KOPT-K1 (cell line): ENCODE measurements at regions not wholly inside any gene's neighbourhood (a gene's known extent, or its start where the extent isn't known, plus 50 kb on each side); places are given as distances from the start of the nearest gene placed in this dataset.

Experiments
- H3K27ac ChIP-seq: fragments of 200-600 bp; sonication (generic); 2 replicates; pipeline ENCODE4 v1.5.1; 2016; ENCODE audit warnings: antibody characterized with exemption, mild to moderate bottlenecking, low read depth, low read length; ENCODE audit not compliant: poor library complexity, severe bottlenecking
- H3K36me3 ChIP-seq: fragments of 200-600 bp; sonication (generic); 2 replicates; pipeline ENCODE4 v1.5.1; 2017; ENCODE audit warnings: antibody characterized with exemption, mild to moderate bottlenecking, low read length, moderate library complexity; ENCODE audit not compliant: insufficient read depth
- H3K9me3 ChIP-seq: fragments of 200-600 bp; sonication (generic); 2 replicates; pipeline ENCODE4 v1.5.1; 2017; ENCODE audit warnings: antibody characterized with exemption, low read length, mild to moderate bottlenecking; ENCODE audit not compliant: insufficient read depth, poor library complexity, severe bottlenecking

GRCh38 chrX:121102101-121102500 is 54.7 kb downstream of the GLUD2 start:
- Histone ChIP-seq H3K9me3 (no peaks in the 10 kb centered on the region), H3K36me3 (no peaks in the 10 kb centered on the region), H3K27ac (no peak overlapping the region)

GRCh38 chrX:121103381-121103780 is 56.0 kb downstream of the GLUD2 start:
- Histone ChIP-seq H3K36me3 (no peaks in the 10 kb centered on the region), H3K27ac (no peak overlapping the region), H3K9me3 (no peaks in the 10 kb centered on the region)

DNA sequence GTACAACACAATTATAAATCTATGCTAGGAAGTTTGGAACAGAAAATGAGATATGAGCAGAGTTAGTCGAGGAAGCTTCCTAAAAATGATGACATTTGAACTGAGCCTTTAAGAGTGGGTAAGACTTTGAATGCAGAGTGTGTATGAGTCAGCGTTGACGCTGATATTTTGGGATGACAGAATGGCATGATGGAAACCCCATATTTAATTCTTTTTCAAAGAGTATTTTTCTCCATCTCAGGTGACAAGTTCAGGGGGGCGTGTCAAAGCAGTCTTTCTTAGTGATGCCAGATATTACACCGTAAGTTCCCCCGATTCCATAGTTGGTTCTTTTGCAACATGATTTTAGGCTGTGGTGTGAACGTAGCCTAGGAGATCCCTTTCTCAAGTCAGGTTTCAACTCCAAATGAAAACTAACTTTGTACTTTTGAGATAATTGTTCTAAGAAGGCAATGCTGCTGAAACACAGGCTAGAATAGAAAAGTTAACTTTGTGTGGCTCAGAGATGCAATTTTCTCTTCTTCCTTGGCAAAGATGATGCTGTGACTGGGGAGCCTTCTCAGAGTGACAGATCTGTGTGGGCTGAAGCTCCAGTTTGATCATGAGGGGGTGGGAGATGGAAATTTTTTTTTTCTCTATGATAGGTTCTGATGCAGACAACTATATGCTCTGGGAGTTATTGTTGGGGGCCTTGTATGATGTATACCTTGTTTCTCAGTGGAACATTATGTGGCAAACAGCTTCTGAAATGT is 59.2 kb downstream of the GLUD2 start:
- Histone ChIP-seq H3K9me3 (no peaks in the 10 kb centered on the region), H3K36me3 (no peaks in the 10 kb centered on the region)

GRCh38 chrX:121109986-121110385 is 62.6 kb downstream of the GLUD2 start:
- Histone ChIP-seq H3K9me3 (no peaks in the 10 kb centered on the region), H3K36me3 (no peaks in the 10 kb centered on the region), H3K27ac (no peak overlapping the region)

More for the DNA sequence above, 59.2 kb downstream of the GLUD2 start:
- no peak overlapping the region for H3K27ac ChIP-seq

DNA sequence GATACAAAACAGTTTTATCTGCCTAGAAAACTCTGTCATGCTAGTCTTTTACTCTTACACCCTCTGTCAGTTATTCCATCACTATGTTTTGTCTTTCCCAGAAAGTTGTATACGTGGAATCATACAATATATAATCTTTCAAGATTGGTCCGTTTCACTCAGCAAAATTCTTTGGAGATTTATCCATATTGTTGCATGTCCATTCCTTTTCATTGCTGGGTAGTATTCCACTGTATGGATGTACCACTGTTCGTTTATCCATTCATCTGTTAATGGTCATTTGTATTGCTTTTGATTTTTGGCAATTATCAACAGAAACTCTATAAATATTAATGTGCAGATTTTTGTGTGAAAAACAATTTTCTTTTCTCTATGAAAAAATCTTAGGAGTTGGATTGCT is 63.1 kb downstream of the GLUD2 start:
- Histone ChIP-seq H3K27ac (no peak overlapping the region), H3K36me3 (no peaks in the 10 kb centered on the region), H3K9me3 (no peaks in the 10 kb centered on the region)

DNA sequence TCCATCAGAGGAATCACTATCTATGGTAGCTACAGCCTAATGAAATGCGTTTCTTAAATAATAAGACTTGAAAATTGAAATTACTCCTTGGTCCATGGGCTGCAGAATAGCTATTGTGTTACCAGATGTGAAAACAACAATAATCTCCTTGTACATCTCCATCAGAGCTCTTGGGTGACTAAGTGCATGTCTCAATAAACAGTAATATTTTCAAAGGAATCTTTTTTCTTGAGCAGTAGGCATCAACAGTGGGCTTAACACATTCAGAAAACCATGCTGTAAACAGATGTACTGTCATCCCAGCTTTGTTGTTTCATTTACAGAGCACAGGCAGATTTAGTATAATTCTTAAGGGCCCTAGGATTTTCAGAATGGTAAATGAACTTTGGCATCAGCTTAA is 67.3 kb downstream of the GLUD2 start:
- Histone ChIP-seq H3K9me3 (no peaks in the 10 kb centered on the region), H3K36me3 (no peaks in the 10 kb centered on the region), H3K27ac (no peak overlapping the region)

DNA sequence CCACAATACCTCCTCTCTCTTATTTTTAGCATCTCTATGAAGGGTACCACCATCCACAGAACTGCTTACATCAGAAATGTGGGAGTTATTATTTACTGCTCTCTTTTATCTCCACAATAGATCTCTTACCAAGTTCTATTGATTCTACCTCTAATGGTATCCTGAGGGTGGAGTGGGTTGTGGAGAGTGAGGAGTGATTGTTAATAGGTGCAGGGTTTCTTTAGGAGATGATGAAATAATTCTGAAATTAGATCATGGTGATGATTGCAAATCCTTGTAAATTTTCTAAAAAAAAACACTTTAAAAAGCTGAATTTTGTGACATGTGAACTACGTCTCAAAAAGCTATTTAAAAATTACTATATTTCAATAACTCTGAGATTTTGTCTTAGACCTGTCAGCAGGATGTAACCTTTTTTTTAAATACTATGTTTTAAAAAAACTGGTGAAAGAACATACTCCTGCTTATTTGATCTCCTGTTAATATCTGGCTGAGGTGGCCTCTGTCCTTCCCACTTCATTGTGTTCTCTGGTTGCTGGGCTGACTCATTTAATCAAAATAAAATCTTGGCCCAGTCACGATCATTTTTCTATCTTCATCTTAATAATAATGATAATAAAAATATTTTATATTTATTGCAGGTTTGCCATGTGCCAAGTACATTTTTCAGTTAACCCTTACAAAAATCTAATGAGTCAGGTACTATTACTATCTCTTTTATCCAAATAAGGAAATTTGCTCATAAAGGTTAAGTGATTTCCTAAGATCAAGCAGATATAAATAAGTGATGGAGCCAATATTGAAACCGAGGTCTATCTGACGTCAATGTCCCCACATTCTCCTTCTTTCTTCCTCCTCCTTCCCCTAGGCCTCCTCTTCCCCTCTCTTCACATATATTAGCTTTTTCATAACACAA is 73.5 kb downstream of the GLUD2 start:
- Histone ChIP-seq H3K9me3 (no peaks in the 10 kb centered on the region), H3K36me3 (no peaks in the 10 kb centered on the region), H3K27ac (no peak overlapping the region)

DNA sequence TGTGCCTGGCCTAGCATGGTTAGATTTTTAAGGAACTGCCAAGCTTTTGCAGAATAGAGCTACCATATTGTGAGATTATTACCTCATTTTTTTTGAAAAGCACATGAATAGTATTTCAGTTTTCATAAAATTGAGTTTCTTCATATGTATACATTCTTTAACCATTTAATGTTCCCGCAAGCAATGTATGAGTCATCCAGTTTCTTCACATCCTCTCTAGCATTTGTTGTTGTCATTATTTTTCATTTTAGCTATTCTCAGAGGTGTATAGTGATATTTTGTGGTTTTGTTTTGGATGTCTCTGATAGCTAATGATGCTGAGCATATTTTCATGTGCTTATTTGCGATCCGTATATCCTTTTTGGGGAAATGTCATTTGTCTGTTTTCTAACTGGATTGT is 74.9 kb downstream of the GLUD2 start:
- Histone ChIP-seq H3K36me3 (no peaks in the 10 kb centered on the region), H3K27ac (no peak overlapping the region), H3K9me3 (no peaks in the 10 kb centered on the region)

- no peak overlapping the region for H3K27ac ChIP-seq
These were observed 81.8 kb downstream of the GLUD2 start for GRCh38 chrX:121128925-121129877.

DNA sequence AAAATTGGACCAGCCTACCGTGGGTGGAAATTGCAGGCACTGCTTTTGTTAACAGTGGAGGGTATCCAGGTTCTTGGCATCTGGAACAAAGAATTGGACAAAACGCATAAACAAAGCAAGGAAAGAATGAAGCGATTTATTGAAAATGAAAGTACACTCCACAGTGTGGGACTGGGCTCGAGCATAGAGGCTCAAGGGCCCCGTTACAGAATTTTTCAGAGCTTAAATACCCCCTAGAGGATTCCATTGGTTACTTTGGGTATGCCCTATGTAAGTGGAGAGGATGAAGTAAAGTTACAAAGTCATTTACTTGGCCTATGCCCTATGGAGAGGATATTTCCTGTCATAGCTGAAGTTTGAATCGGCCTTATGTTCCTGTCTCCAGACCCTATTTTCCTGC is 85.3 kb downstream of the GLUD2 start:
- no peaks in the 10 kb centered on the region for H3K9me3 ChIP-seq
- H3K36me3 ChIP-seq, result no peaks in the 10 kb centered on the region
- no peak overlapping the region for H3K27ac ChIP-seq

More at GRCh38 chrX:121128925-121129877, 81.8 kb downstream of the GLUD2 start:
- H3K9me3 ChIP-seq, result no peaks in the 10 kb centered on the region
- H3K36me3 ChIP-seq, result no peaks in the 10 kb centered on the region

- Histone ChIP-seq H3K36me3 (no peaks in the 10 kb centered on the region), H3K9me3 (no peaks in the 10 kb centered on the region), H3K27ac (no peak overlapping the region)
These were observed 88.2 kb downstream of the GLUD2 start for GRCh38 chrX:121135488-121136207.

GRCh38 chrX:121146059-121146628 is 98.7 kb downstream of the GLUD2 start:
- H3K9me3 ChIP-seq, result no peaks in the 10 kb centered on the region
- no peak overlapping the region for H3K27ac ChIP-seq
- H3K36me3 ChIP-seq, result no peaks in the 10 kb centered on the region

DNA sequence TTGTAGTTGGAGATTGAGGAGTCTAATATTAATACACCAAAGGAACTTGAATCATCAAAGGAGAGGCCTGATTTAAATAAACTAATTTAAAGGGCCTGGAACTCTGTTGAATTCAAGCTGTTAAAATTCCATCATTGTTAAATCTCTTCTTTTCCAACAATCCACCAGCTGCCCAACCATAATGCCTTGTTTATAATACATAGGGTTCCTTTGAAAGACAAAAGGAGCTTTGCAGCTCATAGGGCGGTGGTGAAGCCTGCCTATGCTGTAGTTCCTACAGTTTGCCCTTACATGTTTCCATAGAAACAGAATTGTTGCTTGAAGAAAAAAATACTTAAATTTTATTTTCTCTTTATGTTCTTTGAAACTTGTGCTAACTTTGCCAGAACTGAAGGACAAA is 102.8 kb downstream of the GLUD2 start:
- H3K9me3 ChIP-seq, result no peaks in the 10 kb centered on the region
- H3K27ac ChIP-seq, result no peak overlapping the region
- H3K36me3 ChIP-seq, result no peaks in the 10 kb centered on the region

DNA sequence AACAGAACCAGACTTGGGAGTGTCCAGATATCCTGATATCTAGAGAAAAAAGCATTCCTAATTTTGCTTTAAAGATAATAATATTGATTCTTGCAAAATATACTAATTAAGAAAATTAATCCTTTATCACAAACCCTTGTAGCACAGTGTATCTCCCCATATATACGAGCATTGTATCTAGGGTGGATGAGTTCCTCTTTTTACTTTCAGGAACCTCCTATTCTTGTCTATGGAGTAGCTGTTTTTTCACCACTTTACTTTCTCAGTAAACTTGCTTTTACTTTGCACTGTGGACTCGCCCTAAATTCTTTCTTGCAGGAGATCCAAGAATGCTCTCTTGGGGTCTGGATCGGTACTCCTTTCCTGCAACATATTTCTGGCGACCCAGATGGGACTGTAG is 103.9 kb downstream of the GLUD2 start:
- no peaks in the 10 kb centered on the region for H3K9me3 ChIP-seq
- H3K27ac ChIP-seq, result no peak overlapping the region
- H3K36me3 ChIP-seq, result no peaks in the 10 kb centered on the region
